ENCODE measurements at regions not wholly inside any gene's neighbourhood (a gene's known extent, or its start where the extent isn't known, plus 50 kb on each side); places are given as distances from the start of the nearest gene placed in this dataset.

DNA sequence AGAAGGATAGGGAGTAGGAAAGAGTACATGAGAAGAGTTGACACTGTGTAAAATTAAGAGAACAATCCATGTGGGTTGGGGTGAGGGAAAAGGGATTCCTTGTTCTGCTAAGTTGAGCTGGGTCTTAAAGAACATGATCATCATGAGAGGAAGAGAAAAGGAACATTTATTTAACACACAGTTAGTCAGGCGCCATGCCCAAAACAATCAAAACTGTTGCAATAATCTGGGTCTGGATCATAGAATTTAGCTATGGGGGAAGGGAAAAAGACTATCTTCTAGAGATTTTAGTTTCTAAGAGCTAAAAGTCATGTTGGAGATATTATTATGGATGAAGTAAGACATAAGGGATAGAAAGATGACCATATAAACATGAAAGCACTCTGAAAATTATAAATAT is 178.9 kb downstream of the SEM1 start:
- Histone ChIP-seq H3K79me2 (ENCODE audit: low read length) (no peaks in the 10 kb centered on the region), H2AFZ (ENCODE audit: low read depth, low read length) (no peak overlapping the region), H3K27ac (ENCODE audit: low read length) (no peak overlapping the region), H4K20me1 (ENCODE audit: insufficient read depth, low read length) (no peaks in the 10 kb centered on the region), H3K9ac (ENCODE audit: low read length) (no peak overlapping the region), H3K27me3 (ENCODE audit: low read depth, low read length) (peaks cover 21% of the 10 kb centered on the region), H3K4me1 (ENCODE audit: low read length) (no peaks in the 10 kb centered on the region), H3K9me3 (ENCODE audit: insufficient read depth, low read length) (no peaks in the 10 kb centered on the region), H3K4me2 (ENCODE audit: low read length) (no peak overlapping the region), H3K36me3 (replicated peaks; ENCODE audit: low read depth, low read length) (no peaks in the 10 kb centered on the region), H3K4me3 (ENCODE audit: low read length) (no peak overlapping the region)
- no peak for TF ChIP-seq EZH2phosphoT487 (IDR thresholded peaks at IDR 0.05; ENCODE audit: low read depth)
- TF ChIP-seq, protein P1, sequence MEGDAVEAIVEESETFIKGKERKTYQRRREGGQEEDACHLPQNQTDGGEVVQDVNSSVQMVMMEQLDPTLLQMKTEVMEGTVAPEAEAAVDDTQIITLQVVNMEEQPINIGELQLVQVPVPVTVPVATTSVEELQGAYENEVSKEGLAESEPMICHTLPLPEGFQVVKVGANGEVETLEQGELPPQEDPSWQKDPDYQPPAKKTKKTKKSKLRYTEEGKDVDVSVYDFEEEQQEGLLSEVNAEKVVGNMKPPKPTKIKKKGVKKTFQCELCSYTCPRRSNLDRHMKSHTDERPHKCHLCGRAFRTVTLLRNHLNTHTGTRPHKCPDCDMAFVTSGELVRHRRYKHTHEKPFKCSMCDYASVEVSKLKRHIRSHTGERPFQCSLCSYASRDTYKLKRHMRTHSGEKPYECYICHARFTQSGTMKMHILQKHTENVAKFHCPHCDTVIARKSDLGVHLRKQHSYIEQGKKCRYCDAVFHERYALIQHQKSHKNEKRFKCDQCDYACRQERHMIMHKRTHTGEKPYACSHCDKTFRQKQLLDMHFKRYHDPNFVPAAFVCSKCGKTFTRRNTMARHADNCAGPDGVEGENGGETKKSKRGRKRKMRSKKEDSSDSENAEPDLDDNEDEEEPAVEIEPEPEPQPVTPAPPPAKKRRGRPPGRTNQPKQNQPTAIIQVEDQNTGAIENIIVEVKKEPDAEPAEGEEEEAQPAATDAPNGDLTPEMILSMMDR (IDR thresholded peaks at IDR 0.05; ENCODE audit: low read depth, low read length), result no peak

DNA sequence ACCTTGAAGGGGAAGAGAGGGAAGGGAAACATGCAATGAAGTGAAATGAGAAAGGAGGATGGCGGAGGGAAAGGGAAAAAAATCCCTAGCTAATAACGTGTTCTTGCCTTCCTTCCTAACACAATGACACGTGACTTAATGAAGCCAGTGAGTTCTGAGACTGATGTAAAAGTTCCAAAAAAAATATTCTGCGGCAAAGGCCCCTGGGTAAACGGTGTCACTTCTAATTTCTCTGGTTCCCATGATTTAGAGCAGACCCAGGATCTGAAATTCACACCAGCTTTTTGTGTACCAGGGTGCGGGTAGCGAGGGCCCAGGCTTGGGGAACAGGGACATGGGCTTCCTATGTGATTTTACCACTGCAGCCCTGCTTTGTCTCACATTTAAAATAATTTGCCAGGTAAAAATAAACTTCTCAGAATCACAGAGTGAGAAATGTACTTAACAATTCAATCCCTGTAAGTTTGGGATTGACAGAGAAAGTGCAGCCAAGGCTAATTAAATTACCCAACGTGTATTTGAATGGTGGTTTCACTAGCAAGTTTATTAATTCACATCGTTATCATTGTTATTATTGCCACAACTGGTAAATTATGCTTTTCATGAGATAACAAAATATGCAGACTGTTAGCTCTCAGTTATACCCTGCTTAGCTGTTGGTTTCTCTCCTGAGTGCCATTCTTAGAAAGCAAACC is 182.4 kb downstream of the SEM1 start:
- H3K4me2 ChIP-seq (ENCODE audit: low read length), result no peak overlapping the region
- no peaks in the 10 kb centered on the region for H3K36me3 ChIP-seq (replicated peaks; ENCODE audit: low read depth, low read length)
- no peak overlapping the region for H3K27ac ChIP-seq (ENCODE audit: low read length)
- no peaks in the 10 kb centered on the region for H3K4me1 ChIP-seq (ENCODE audit: low read length)
- no peak overlapping the region for H2AFZ ChIP-seq (ENCODE audit: low read depth, low read length)
- TF ChIP-seq, protein P1 (IDR thresholded peaks at IDR 0.05; ENCODE audit: low read depth, low read length), result no peak
- TF ChIP-seq EZH2phosphoT487 (IDR thresholded peaks at IDR 0.05; ENCODE audit: low read depth), result no peak
- H3K9me3 ChIP-seq (ENCODE audit: insufficient read depth, low read length), result no peaks in the 10 kb centered on the region
- no peaks in the 10 kb centered on the region for H4K20me1 ChIP-seq (ENCODE audit: insufficient read depth, low read length)
- no peak overlapping the region for H3K4me3 ChIP-seq (ENCODE audit: low read length)
- H3K79me2 ChIP-seq (ENCODE audit: low read length), result no peaks in the 10 kb centered on the region
- H3K27me3 ChIP-seq (ENCODE audit: low read depth, low read length), result peaks cover 1% of the 10 kb centered on the region
- no peak overlapping the region for H3K9ac ChIP-seq (ENCODE audit: low read length)

DNA sequence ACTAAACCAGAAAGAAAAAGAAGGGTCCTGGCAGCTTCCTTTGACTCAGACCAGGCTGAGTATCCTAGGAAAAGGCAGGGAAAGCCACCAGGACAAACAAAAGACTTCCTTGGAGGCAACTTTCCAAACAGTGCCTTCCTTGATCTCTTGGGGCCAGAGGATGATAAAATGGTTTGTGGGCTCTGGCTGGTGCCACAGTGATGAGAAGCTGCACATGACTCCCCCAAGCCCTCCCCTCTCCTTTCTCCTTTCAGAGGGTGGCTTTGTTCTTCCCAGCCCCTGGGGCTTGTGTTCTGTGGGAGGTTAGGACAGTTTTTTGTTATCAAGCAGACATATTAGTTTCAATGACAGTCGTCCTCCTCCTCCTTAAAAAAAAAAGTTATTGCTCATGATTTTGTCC is 183.2 kb downstream of the SEM1 start:
- no peaks in the 10 kb centered on the region for H3K4me1 ChIP-seq (ENCODE audit: low read length)

DNA sequence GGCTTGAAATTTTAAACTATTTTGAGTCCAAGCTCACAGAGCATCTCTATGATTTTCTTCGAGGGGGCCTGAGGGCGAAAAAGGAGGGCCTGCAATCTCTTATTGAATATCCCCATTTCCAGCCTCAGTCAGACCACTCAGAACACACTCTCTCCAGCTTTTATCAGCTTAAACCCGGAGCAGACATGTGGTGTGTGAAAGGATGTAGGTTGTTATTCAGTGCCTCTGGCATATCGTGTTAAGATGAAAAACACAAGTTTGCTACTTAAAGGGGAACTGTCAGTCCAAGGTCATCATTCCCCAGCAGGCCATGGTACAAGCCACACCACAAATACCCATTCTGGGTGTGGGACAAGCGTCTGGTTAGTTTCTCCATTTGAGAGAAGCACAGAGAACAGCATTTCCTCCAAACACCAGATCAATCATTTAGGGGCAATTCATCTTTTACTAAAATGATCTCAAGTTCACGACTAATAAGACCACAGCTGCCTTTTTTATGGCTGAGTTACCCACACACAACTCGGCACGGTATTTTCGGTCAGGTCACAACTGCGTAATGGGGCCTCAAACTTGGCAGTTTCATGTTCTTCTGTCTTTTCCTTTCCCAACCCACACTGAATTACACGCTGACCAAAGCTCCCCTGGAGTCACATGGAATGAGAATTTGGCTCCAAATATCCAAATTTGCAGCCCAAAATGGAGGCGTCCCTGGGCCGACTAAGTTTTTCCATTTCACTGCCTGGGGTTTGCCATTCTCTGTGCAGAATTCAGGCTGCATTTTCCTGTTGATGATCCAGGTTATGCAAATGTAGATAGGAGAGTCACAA is 188.4 kb downstream of the SEM1 start:
- Histone ChIP-seq H3K9ac (ENCODE audit: low read length) (no peak overlapping the region), H3K4me1 (ENCODE audit: low read length) (no peaks in the 10 kb centered on the region), H2AFZ (ENCODE audit: low read depth, low read length) (no peak overlapping the region)

More for the DNA sequence above, 183.2 kb downstream of the SEM1 start:
- no peak overlapping the region for H3K4me3 ChIP-seq (ENCODE audit: low read length)
- no peak overlapping the region for H3K4me2 ChIP-seq (ENCODE audit: low read length)
- H3K27me3 ChIP-seq (ENCODE audit: low read depth, low read length), result no peaks in the 10 kb centered on the region
- no peak overlapping the region for H2AFZ ChIP-seq (ENCODE audit: low read depth, low read length)
- no peaks in the 10 kb centered on the region for H3K9me3 ChIP-seq (ENCODE audit: insufficient read depth, low read length)
- H3K9ac ChIP-seq (ENCODE audit: low read length), result no peak overlapping the region
- no peak for TF ChIP-seq EZH2phosphoT487 (IDR thresholded peaks at IDR 0.05; ENCODE audit: low read depth)
- TF ChIP-seq, protein P1 (IDR thresholded peaks at IDR 0.05; ENCODE audit: low read depth, low read length), result no peak
- no peaks in the 10 kb centered on the region for H3K79me2 ChIP-seq (ENCODE audit: low read length)
- no peaks in the 10 kb centered on the region for H4K20me1 ChIP-seq (ENCODE audit: insufficient read depth, low read length)
- H3K36me3 ChIP-seq (replicated peaks; ENCODE audit: low read depth, low read length), result no peaks in the 10 kb centered on the region
- H3K27ac ChIP-seq (ENCODE audit: low read length), result no peak overlapping the region

More for the DNA sequence above, 188.4 kb downstream of the SEM1 start:
- no peaks in the 10 kb centered on the region for H3K36me3 ChIP-seq (replicated peaks; ENCODE audit: low read depth, low read length)
- H3K27me3 ChIP-seq (ENCODE audit: low read depth, low read length), result no peaks in the 10 kb centered on the region
- no peak overlapping the region for H3K27ac ChIP-seq (ENCODE audit: low read length)
- no peak overlapping the region for H3K4me2 ChIP-seq (ENCODE audit: low read length)
- TF ChIP-seq, protein P1 (IDR thresholded peaks at IDR 0.05; ENCODE audit: low read depth, low read length), result no peak
- TF ChIP-seq EZH2phosphoT487 (IDR thresholded peaks at IDR 0.05; ENCODE audit: low read depth), result no peak
- H4K20me1 ChIP-seq (ENCODE audit: insufficient read depth, low read length), result no peaks in the 10 kb centered on the region
- H3K9me3 ChIP-seq (ENCODE audit: insufficient read depth, low read length), result no peaks in the 10 kb centered on the region
- H3K79me2 ChIP-seq (ENCODE audit: low read length), result no peaks in the 10 kb centered on the region
- no peak overlapping the region for H3K4me3 ChIP-seq (ENCODE audit: low read length)
